NCI-H2029 (cell line): ENCODE measurements at regions not wholly inside any gene's neighbourhood (a gene's known extent, or its start where the extent isn't known, plus 50 kb on each side); places are given as distances from the start of the nearest gene placed in this dataset.
A peak's percentile ranks its signal among the peaks of the same experiment; 100 is the strongest.
"Not testable (repeated sequence)": the region's sequence is repeated elsewhere in the genome, so short reads cannot be mapped to it uniquely, and the experiment has no call there.

Source experiments
- DNase-seq: peaks from one replicate; lab custom pipeline; 2025; lab: John Stamatoyannopoulos, UW

- DNase-seq, result no peak
Observed at GRCh38 chr10:23870651-23871610, 338.0 kb upstream of the KIAA1217 start.

DNA sequence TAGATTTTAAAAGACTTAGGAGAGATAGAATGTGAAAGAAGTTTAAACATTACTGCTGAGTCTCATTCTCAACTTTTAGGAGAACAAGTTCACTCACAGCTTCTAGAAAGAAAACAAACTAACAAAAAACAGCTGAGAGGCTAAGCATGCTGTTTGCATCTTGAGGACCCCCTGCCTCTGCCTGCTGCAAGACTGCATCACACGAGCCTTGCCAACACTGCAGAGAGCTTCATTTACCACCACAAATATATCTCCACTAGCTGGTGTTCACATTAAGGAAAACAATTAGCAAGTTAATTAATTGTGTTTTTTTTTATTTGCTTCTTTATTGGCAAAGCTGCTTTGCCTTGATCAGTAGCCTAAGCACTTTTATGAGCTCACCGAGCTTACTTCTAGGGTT lies 336.6 kb upstream of the KIAA1217 start:
- no peak for DNase-seq

- no peak for DNase-seq
Observed at GRCh38 chr10:23877791-23878320, 331.1 kb upstream of the KIAA1217 start.

DNA sequence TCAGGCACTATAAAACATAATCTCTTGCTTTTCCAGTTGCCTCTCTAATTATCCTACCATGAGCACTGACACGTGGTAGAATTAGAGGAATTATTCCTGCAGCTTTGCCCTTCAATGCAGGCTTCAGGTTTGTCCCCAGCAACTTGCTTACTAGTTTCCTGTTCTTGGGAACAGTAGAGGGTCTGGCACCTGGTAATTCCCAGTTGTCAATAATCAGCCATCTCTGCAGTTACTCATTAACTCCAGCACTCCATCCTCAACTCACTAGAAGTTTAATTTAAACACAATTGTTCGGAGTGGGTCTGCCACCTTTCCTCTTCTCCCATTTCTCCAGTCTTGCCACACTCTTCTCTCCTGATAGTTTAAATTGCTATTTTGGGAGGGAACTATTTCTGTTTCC lies 324.3 kb upstream of the KIAA1217 start:
- no peak for DNase-seq

GRCh38 chr10:23885853-23886252 lies 323.1 kb upstream of the KIAA1217 start:
- no peak for DNase-seq

GRCh38 chr10:23886355-23886754 lies 322.6 kb upstream of the KIAA1217 start:
- DNase-seq, result no peak

- no peak for DNase-seq
Observed at GRCh38 chr10:23891301-23891700, 317.6 kb upstream of the KIAA1217 start.

DNA sequence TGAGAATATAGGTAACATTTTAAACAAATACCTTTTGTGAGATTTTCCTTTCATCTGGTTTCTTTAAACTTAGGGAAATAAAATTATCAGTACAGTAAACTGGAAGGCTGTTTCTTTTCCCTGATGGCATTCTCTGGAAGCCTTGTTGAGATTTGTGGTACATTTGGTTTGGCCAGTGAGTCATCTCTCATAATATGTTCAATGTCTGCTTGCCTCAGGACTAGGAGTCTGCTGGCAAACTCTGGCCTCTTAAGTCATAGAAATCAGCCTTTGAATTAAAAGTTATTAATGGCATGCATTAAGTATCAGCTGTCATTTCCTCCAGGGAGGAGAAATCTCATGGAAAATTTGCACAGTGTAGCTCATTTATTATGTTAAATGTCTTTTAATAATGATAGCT lies 316.6 kb upstream of the KIAA1217 start:
- no peak for DNase-seq

DNA sequence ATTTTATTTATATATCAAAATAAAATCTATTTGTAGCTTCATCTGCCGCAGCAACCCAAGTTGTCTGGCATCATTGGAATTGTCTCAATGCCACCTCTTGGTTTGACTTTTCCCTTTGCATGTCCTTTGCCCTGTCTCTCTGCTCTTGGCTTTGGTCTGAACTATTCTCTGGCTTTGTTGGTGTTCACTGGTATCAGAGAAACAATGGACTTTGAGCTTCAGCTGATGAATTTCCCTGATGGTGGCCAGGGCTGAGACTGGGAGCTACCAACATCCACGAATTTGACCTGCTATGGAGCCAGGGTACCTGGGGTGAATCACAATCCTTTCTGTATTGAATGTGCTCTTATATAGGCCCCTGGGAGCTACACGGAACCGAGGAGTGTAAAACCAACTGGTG lies 311.7 kb upstream of the KIAA1217 start:
- DNase-seq, result no peak

DNA sequence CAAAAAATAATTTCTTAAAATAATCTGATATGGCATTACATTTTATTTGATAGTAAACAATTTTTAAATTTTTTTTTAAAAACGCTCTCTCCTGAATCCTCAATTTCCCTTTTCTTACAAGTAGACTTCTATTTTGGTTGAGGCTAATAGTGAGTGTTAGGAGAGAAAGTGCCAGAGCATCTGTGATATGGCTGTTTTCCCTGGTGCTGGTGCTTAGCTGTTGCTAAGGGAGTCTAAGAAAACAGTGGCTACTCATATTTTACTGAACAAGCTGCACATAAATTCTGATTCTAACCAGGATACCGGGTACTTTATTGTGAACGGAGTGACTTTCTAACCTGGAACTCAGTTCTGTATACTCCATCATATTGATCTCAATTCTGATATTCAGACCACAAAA lies 311.1 kb upstream of the KIAA1217 start:
- DNase-seq, result no peak

DNA sequence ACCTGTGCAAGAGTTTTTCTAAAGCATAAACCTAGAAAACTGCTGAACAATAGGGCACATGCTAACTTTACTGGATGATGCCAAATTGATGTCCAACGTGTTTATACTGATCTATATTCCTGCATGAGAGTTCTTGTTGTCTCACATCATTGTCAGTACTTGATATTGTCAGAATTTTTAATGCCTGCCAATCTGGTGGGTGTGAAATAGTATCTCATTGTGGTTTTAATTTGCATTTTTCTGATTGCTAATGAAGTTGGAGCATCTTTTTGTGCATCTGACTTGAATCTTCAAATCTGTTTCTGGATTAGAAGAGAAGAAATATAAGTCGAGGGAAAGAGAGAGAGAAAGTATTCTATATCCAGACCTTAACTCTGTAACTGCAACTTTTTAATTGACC lies 309.8 kb upstream of the KIAA1217 start:
- no peak for DNase-seq

DNA sequence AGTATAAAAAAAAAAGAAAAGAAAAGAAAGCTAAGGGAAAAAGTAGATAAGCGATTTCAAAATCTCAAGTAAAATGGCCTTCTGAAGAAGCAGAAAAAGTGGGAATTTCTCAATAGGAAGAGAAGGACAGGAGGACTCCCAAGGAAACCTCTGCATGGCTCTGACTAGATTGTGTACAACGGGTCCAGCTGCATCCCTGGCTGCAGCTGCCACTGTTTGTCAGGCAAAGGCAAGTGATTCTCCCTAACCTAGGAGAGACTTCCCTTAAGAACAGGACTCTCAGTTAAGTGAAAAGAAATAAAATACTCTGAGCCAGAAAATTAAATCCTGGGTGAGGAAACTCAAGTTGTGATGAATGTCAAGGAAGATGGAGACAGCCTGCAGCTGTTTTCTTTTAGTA lies 298.6 kb upstream of the KIAA1217 start:
- DNase-seq, result no peak

- DNase-seq, result no peak
Observed at GRCh38 chr10:23912884-23913404, 296.0 kb upstream of the KIAA1217 start.

GRCh38 chr10:23914641-23915040 lies 294.3 kb upstream of the KIAA1217 start:
- no peak for DNase-seq

- DNase-seq, result peak; percentile 21
Observed at GRCh38 chr10:23917251-23917840, 291.6 kb upstream of the KIAA1217 start.

GRCh38 chr10:23918090-23918723 lies 290.7 kb upstream of the KIAA1217 start:
- DNase-seq, result no peak

GRCh38 chr10:23918839-23919238 lies 290.1 kb upstream of the KIAA1217 start:
- DNase-seq, result peak; percentile 16

GRCh38 chr10:23927576-23928325 lies 281.2 kb upstream of the KIAA1217 start:
- no peak for DNase-seq

- not testable (repeated sequence) for DNase-seq
Observed at GRCh38 chr10:23934023-23934422, 274.9 kb upstream of the KIAA1217 start.

DNA sequence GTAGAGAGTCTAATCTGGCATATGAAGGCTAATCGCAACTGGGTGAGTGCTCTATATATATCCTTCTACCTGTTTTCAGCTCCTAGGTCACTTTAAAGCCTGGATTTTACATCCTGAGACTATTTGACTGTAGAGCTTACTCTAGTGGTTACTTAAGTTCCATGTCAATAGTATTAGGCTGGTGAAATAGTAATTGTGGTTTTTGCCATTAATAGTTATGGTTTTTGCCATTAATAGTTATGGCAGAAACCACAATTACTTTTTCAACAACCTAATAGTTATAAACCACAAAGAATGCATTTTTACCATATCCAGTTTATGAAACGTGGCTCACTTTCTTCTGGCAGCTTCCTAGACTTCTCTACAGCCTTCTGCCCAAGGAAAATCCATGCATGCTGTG lies 263.1 kb upstream of the KIAA1217 start:
- DNase-seq, result no peak

GRCh38 chr10:23951841-23952240 lies 257.1 kb upstream of the KIAA1217 start:
- DNase-seq, result no peak
